ENCODE measurements at regions not wholly inside any gene's neighbourhood (a gene's known extent, or its start where the extent isn't known, plus 50 kb on each side); places are given as distances from the start of the nearest gene placed in this dataset.

- ChIA-PET POLR2A (no interaction called here), CTCF (no interaction called here)
- no peak for TF ChIP-seq CTCF (IDR thresholded peaks at IDR 0.05)
- H3K27me3 Mint-ChIP-seq, result no peaks in the 10 kb centered on the region
- peaks cover 3% of the 10 kb centered on the region for H3K9me3 Mint-ChIP-seq
- no peaks in the 10 kb centered on the region for H3K4me1 Mint-ChIP-seq
- H3K36me3 Mint-ChIP-seq (ENCODE audit: low read depth), result no peaks in the 10 kb centered on the region
- no peak overlapping the region for H3K4me3 Mint-ChIP-seq
- no peak overlapping the region for H3K27ac Mint-ChIP-seq
- DNase-seq, result no peak
- intact Hi-C loops (cut with micrococcal nuclease), result no loop called here
- no peak for ATAC-seq (ENCODE audit: low read depth)
Measured at GRCh38 chr2:187862715-187863114, 308.5 kb upstream of the TFPI start.

- no peak for DNase-seq
- no peak overlapping the region for H3K27ac Mint-ChIP-seq
- TF ChIP-seq CTCF (IDR thresholded peaks at IDR 0.05), result no peak
- intact Hi-C loops (cut with micrococcal nuclease), result no loop called here
- H3K27me3 Mint-ChIP-seq, result no peaks in the 10 kb centered on the region
- no peaks in the 10 kb centered on the region for H3K4me1 Mint-ChIP-seq
- no peaks in the 10 kb centered on the region for H3K36me3 Mint-ChIP-seq (ENCODE audit: low read depth)
- ATAC-seq (ENCODE audit: low read depth), result no peak
- no peak overlapping the region for H3K4me3 Mint-ChIP-seq
- ChIA-PET POLR2A (no interaction called here), CTCF (no interaction called here)
- H3K9me3 Mint-ChIP-seq, result peaks cover 9% of the 10 kb centered on the region
Measured at GRCh38 chr2:187865025-187865424, 310.8 kb upstream of the TFPI start.

- Mint-ChIP-seq H3K27me3 (no peaks in the 10 kb centered on the region), H3K4me3 (no peak overlapping the region), H3K36me3 (ENCODE audit: low read depth) (no peaks in the 10 kb centered on the region), H3K27ac (no peak overlapping the region), H3K9me3 (peaks cover 9% of the 10 kb centered on the region), H3K4me1 (no peaks in the 10 kb centered on the region)
- ATAC-seq (ENCODE audit: low read depth), result no peak
- intact Hi-C loops (cut with micrococcal nuclease), result no loop called here
- no peak for DNase-seq
- ChIA-PET CTCF (no interaction called here), POLR2A (no interaction called here)
- no peak for TF ChIP-seq CTCF (IDR thresholded peaks at IDR 0.05)
Measured at GRCh38 chr2:187867165-187867564, 312.9 kb upstream of the TFPI start.

- Mint-ChIP-seq H3K9me3 (peaks cover 9% of the 10 kb centered on the region), H3K27me3 (no peaks in the 10 kb centered on the region), H3K36me3 (ENCODE audit: low read depth) (no peaks in the 10 kb centered on the region), H3K4me3 (no peak overlapping the region), H3K4me1 (no peaks in the 10 kb centered on the region), H3K27ac (no peak overlapping the region)
- DNase-seq (no peak), ATAC-seq (ENCODE audit: low read depth) (no peak)
- TF ChIP-seq CTCF (IDR thresholded peaks at IDR 0.05), result no peak
- intact Hi-C loops (cut with micrococcal nuclease), result no loop called here
- ChIA-PET CTCF (no interaction called here), POLR2A (no interaction called here)
Measured at GRCh38 chr2:187869195-187869594, 315.0 kb upstream of the TFPI start.

- H3K27ac Mint-ChIP-seq, result no peak overlapping the region
- peaks cover 11% of the 10 kb centered on the region for H3K9me3 Mint-ChIP-seq
- H3K4me3 Mint-ChIP-seq, result no peak overlapping the region
- ChIA-PET CTCF (no interaction called here), POLR2A (no interaction called here)
- DNase-seq, result no peak
- no peaks in the 10 kb centered on the region for H3K36me3 Mint-ChIP-seq (ENCODE audit: low read depth)
- ATAC-seq (ENCODE audit: low read depth), result no peak
- no peaks in the 10 kb centered on the region for H3K27me3 Mint-ChIP-seq
- H3K4me1 Mint-ChIP-seq, result no peaks in the 10 kb centered on the region
- TF ChIP-seq CTCF (IDR thresholded peaks at IDR 0.05), result no peak
- intact Hi-C loops (cut with micrococcal nuclease), result no loop called here
Measured at GRCh38 chr2:187871506-187871905, 317.3 kb upstream of the TFPI start.
